Stomach (tissue), 4 donors: ENCODE measurements at regions not wholly inside any gene's neighbourhood (a gene's known extent, or its start where the extent isn't known, plus 50 kb on each side); places are given as distances from the start of the nearest gene placed in this dataset.

ENCODE experiments used
- CTCF ChIP-seq, 7 experiments: fragments of 450-650 bp in 4 of 7; fragments of 200-600 bp in 3 of 7; sonication (generic) in 3 of 7; IDR thresholded peaks; one replicate each; pipeline ENCODE4 v1.5.1; 2016 to 2019; ENCODE audit warnings: antibody characterized with exemption in 7 of 7, control low read depth in 2 of 7, mild to moderate bottlenecking in 1 of 7
- EP300 ChIP-seq: sonication (generic); formaldehyde crosslinking; IDR thresholded peaks from one replicate; pipeline ENCODE4 v1.6.1; 2017; ENCODE audit warnings: antibody characterized with exemption
- POLR2A ChIP-seq, 4 donors: fragments of 450-650 bp; IDR thresholded peaks; one replicate each; pipeline ENCODE4 v1.6.1; 2016; ENCODE audit warnings: antibody characterized with exemption in 4 of 4, control low read depth in 2 of 4, mild to moderate bottlenecking in 1 of 4, moderate library complexity in 1 of 4
- POLR2AphosphoS5 ChIP-seq, 3 donors: sonication (generic); formaldehyde crosslinking; IDR thresholded peaks; one replicate each; pipeline ENCODE4 v1.6.1; 2016; ENCODE audit warnings: antibody characterized with exemption in 3 of 3

GRCh38 chrX:12010436-12010835 lies 127.8 kb upstream of the FRMPD4 start:
- TF ChIP-seq CTCF (IDR thresholded peaks at IDR 0.05) = no peak
- TF ChIP-seq POLR2A (IDR thresholded peaks at IDR 0.05) = no peak
- TF ChIP-seq EP300 = no peak
- no peak for TF ChIP-seq POLR2AphosphoS5 (IDR thresholded peaks at IDR 0.05)
